Ishikawa (cell line): ENCODE measurements at regions not wholly inside any gene's neighbourhood (a gene's known extent, or its start where the extent isn't known, plus 50 kb on each side); places are given as distances from the start of the nearest gene placed in this dataset.

ENCODE experiments used
- CEBPB ChIP-seq: IDR thresholded peaks from 2 replicates; pipeline ENCODE4 v1.6.1; 2012
- CREB1 ChIP-seq: IDR thresholded peaks from 2 replicates; pipeline ENCODE4 v1.6.1; 2012; ENCODE audit warnings: low read depth
- EGR1 ChIP-seq: IDR thresholded peaks from 2 replicates; pipeline ENCODE4 v1.6.1; 2012
- EP300 ChIP-seq: IDR thresholded peaks from 2 replicates; pipeline ENCODE4 v1.6.1; 2012; ENCODE audit warnings: borderline replicate concordance
- FOXM1 ChIP-seq: IDR thresholded peaks from 2 replicates; pipeline ENCODE4 v1.6.1; 2012; ENCODE audit warnings: low read depth, borderline replicate concordance
- MAX ChIP-seq: IDR thresholded peaks from 2 replicates; pipeline ENCODE4 v1.6.1; 2012
- NFIC ChIP-seq: IDR thresholded peaks from 2 replicates; pipeline ENCODE4 v1.6.1; 2012
- RAD21 ChIP-seq: IDR thresholded peaks from 2 replicates; pipeline ENCODE4 v1.6.1; 2012; ENCODE audit warnings: low read depth
- REST ChIP-seq: IDR thresholded peaks from 2 replicates; pipeline ENCODE4 v1.6.1; 2012; ENCODE audit warnings: low read depth, mild to moderate bottlenecking
- TAF1 ChIP-seq: IDR thresholded peaks from 2 replicates; pipeline ENCODE4 v1.6.1; 2012; ENCODE audit warnings: low read depth, mild to moderate bottlenecking
- TCF12 ChIP-seq: IDR thresholded peaks from 2 replicates; pipeline ENCODE4 v1.6.1; 2012; ENCODE audit warnings: low read depth
- TEAD4 ChIP-seq: IDR thresholded peaks from 2 replicates; pipeline ENCODE4 v1.6.1; 2012
- USF1 ChIP-seq: IDR thresholded peaks from 2 replicates; pipeline ENCODE4 v1.6.1; 2012
- YY1 ChIP-seq: IDR thresholded peaks from 2 replicates; pipeline ENCODE4 v1.6.1; 2012; ENCODE audit warnings: low read depth
- ZBTB7A ChIP-seq: IDR thresholded peaks from 2 replicates; pipeline ENCODE4 v1.6.1; 2012; ENCODE audit warnings: low read depth

GRCh38 chr7:131893631-131894340 is 337.4 kb upstream of the PODXL start:
- TF ChIP-seq REST = no peak
- TF ChIP-seq USF1 = no peak
- TF ChIP-seq EGR1 = no peak
- TF ChIP-seq YY1 = no peak
- no peak for TF ChIP-seq ZBTB7A
- TF ChIP-seq NFIC = no peak
- TF ChIP-seq TEAD4 = no peak
- no peak for TF ChIP-seq FOXM1
- TF ChIP-seq CEBPB = no peak
- TF ChIP-seq EP300 = no peak
- TF ChIP-seq TAF1 = no peak
- TF ChIP-seq TCF12 = no peak
- TF ChIP-seq RAD21 = no peak
- TF ChIP-seq CREB1 = no peak
- no peak for TF ChIP-seq MAX

- TF ChIP-seq TAF1 = no peak
- TF ChIP-seq YY1 = no peak
- no peak for TF ChIP-seq EGR1
- no peak for TF ChIP-seq USF1
- no peak for TF ChIP-seq FOXM1
- TF ChIP-seq NFIC = no peak
- TF ChIP-seq TEAD4 = no peak
- no peak for TF ChIP-seq EP300
- TF ChIP-seq CEBPB = no peak
- no peak for TF ChIP-seq REST
These were observed 333.7 kb upstream of the PODXL start for GRCh38 chr7:131890176-131890575.

GRCh38 chr7:131889572-131890150 is 333.2 kb upstream of the PODXL start:
- no peak for TF ChIP-seq YY1

- no peak for TF ChIP-seq CEBPB
These were observed 327.3 kb upstream of the PODXL start for GRCh38 chr7:131883769-131884168.

- TF ChIP-seq YY1 = no peak
- TF ChIP-seq USF1 = no peak
- no peak for TF ChIP-seq REST
These were observed 326.8 kb upstream of the PODXL start for GRCh38 chr7:131883196-131883595.
